ENCODE measurements at regions not wholly inside any gene's neighbourhood (a gene's known extent, or its start where the extent isn't known, plus 50 kb on each side); places are given as distances from the start of the nearest gene placed in this dataset.

GRCh38 chr17:36679815-36680467 lies 78.6 kb downstream of the MRM1 start:
- TF ChIP-seq CTCF (IDR thresholded peaks at IDR 0.05) (no peak), POLR2A (IDR thresholded peaks at IDR 0.05) (no peak)
